OCI-LY7 (cell line): ENCODE measurements at regions not wholly inside any gene's neighbourhood (a gene's known extent, or its start where the extent isn't known, plus 50 kb on each side); places are given as distances from the start of the nearest gene placed in this dataset.

Source experiments
- BruUV-seq: library from RNA; stranded (reverse); fragments of 400-500 nt; replicated peaks from 2 replicates; lab custom pipeline; 2021; lab: Mats Ljungman, UMichigan
- CTCF ChIA-PET: fragments of 300-600 bp; sonication (Branson Sonifier 250); formaldehyde crosslinking; loops from one replicate; lab custom pipeline; 2022; ENCODE audit warnings: antibody characterized with exemption; ENCODE audit not compliant: unreplicated experiment; lab: Charles Lee
- POLR2A ChIA-PET: fragments of 300-600 bp; sonication (Branson Sonifier 250); formaldehyde crosslinking; loops from one replicate; lab custom pipeline; 2022; ENCODE audit warnings: antibody characterized with exemption; lab: Charles Lee
- DNase-seq: peaks from one replicate; pipeline ENCODE4 v3.0.0-alpha.2; 2015; ENCODE audit warnings: low spot score
- H2AFZ ChIP-seq: fragments of 200-600 bp; sonication (generic), shearing (Covaris generic); 2 replicates; pipeline ENCODE4 v1.6.1; 2014; ENCODE audit warnings: mild to moderate bottlenecking, antibody characterized with exemption, low read length, moderate library complexity
- H3K27ac ChIP-seq: fragments of 200-600 bp; sonication (generic); 2 replicates; pipeline ENCODE4 v1.5.1; 2014; ENCODE audit warnings: mixed run types, low read depth, mild to moderate bottlenecking, moderate library complexity, low read length, inconsistent platforms; ENCODE audit not compliant: poor library complexity, severe bottlenecking
- H3K36me3 ChIP-seq: fragments of 200-600 bp; sonication (generic); 2 replicates; pipeline ENCODE4 v1.6.1; 2014; ENCODE audit warnings: mild to moderate bottlenecking, antibody characterized with exemption, low read length, moderate library complexity, mixed read lengths; ENCODE audit not compliant: insufficient read depth
- H3K4me1 ChIP-seq: fragments of 200-600 bp; sonication (generic); 2 replicates; pipeline ENCODE4 v1.5.1; 2014; ENCODE audit warnings: mild to moderate bottlenecking, low read length; ENCODE audit not compliant: insufficient read depth, poor library complexity, severe bottlenecking
- H3K4me2 ChIP-seq: fragments of 200-600 bp; sonication (generic); 2 replicates; pipeline ENCODE4 v1.6.1; 2014; ENCODE audit warnings: mild to moderate bottlenecking, low read length
- H3K4me3 ChIP-seq: fragments of 200-600 bp; sonication (generic); 2 replicates; pipeline ENCODE4 v1.5.1; 2014; ENCODE audit warnings: mild to moderate bottlenecking, low read depth, low read length; ENCODE audit not compliant: poor library complexity, severe bottlenecking
- H3K79me2 ChIP-seq: fragments of 200-600 bp; sonication (generic); 2 replicates; pipeline ENCODE4 v1.6.1; 2016; ENCODE audit warnings: low read depth, mild to moderate bottlenecking, low read length, moderate library complexity, mixed read lengths; ENCODE audit not compliant: insufficient read depth
- H3K9me2 ChIP-seq: fragments of 200-600 bp; sonication (generic); 2 replicates; pipeline ENCODE4 v1.6.1; 2016; ENCODE audit warnings: mild to moderate bottlenecking, low read length, mixed read lengths; ENCODE audit not compliant: insufficient read depth
- H3K9me3 ChIP-seq: fragments of 200-600 bp; sonication (generic); 2 replicates; pipeline ENCODE4 v1.6.1; 2014; ENCODE audit warnings: mild to moderate bottlenecking, mixed run types, low read length, mixed read lengths
- H4K20me1 ChIP-seq: fragments of 200-600 bp; sonication (generic); 2 replicates; pipeline ENCODE4 v1.6.1; 2014; ENCODE audit warnings: mild to moderate bottlenecking, antibody characterized with exemption, low read length, moderate library complexity, mixed read lengths; ENCODE audit not compliant: insufficient read depth
- EZH2phosphoT487 ChIP-seq: fragments of 200-600 bp; sonication (generic); IDR thresholded peaks from 2 replicates; pipeline ENCODE4 v1.6.1; 2018; ENCODE audit warnings: low read depth, borderline replicate concordance, mild to moderate bottlenecking, mixed run types, antibody characterized with exemption, low read length, moderate library complexity, mixed read lengths
- intact Hi-C: fragments of 100-400 bp; cut with micrococcal nuclease; formaldehyde crosslinking; loops from one replicate; pipeline ENCODE4 v1.10.0; 2022; ENCODE audit not compliant: unreplicated experiment
- TF ChIP-seq, protein P1 (sequence below): fragments of 200-600 bp; sonication (generic); conservative IDR thresholded peaks from 2 replicates; pipeline ENCODE4 v1.5.1; 2014; ENCODE audit warnings: mild to moderate bottlenecking, antibody characterized with exemption, low read length, moderate library complexity, mixed read lengths

DNA sequence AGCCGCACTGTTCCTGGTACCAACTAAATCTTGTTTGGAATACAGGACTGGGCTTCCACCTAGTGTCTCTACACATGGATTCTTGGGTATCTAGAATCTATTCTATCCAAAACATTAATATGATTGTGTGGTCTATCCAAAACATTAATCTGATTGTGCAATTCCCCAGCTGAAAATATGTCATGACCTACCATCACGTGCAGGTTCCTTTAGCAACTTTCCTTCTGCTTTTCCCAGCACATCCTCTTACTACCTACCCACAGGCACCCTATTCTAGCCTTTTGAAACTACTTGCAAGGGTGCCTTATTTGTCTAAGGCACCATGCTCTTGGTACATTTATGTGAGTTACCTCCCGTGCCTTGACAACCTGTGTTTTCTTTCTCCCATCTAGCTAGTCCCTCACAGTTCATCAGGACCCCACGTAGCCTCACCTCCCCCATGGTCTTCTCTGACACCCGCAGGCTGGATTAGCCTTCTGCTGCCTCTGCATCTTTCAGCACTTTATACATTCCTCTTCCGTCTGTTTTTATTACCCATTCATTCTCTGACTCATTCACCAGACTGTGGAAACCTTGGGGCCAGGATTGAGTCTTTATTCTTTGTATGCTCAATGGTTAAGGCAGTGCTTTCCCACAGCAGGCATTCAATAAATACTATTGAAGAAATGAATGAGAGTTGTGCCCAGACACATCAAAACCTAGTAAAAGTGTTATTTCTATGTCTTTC is 88.8 kb upstream of the FAM9B start:
- Histone ChIP-seq H3K79me2 (no peaks in the 10 kb centered on the region), H3K9me3 (no peaks in the 10 kb centered on the region), H3K36me3 (no peaks in the 10 kb centered on the region), H3K4me2 (no peak overlapping the region), H3K4me3 (no peak overlapping the region), H2AFZ (no peak overlapping the region), H4K20me1 (no peaks in the 10 kb centered on the region), H3K9me2 (no peaks in the 10 kb centered on the region), H3K4me1 (no peaks in the 10 kb centered on the region), H3K27ac (no peak overlapping the region)
- ChIA-PET POLR2A (no interaction called here), CTCF (no interaction called here)
- intact Hi-C loops, result no loop called here
- TF ChIP-seq EZH2phosphoT487, result no peak
- TF ChIP-seq, protein P1, sequence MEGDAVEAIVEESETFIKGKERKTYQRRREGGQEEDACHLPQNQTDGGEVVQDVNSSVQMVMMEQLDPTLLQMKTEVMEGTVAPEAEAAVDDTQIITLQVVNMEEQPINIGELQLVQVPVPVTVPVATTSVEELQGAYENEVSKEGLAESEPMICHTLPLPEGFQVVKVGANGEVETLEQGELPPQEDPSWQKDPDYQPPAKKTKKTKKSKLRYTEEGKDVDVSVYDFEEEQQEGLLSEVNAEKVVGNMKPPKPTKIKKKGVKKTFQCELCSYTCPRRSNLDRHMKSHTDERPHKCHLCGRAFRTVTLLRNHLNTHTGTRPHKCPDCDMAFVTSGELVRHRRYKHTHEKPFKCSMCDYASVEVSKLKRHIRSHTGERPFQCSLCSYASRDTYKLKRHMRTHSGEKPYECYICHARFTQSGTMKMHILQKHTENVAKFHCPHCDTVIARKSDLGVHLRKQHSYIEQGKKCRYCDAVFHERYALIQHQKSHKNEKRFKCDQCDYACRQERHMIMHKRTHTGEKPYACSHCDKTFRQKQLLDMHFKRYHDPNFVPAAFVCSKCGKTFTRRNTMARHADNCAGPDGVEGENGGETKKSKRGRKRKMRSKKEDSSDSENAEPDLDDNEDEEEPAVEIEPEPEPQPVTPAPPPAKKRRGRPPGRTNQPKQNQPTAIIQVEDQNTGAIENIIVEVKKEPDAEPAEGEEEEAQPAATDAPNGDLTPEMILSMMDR, result no peak
- no peak for DNase-seq
- BruUV-seq, result no TSS peak

DNA sequence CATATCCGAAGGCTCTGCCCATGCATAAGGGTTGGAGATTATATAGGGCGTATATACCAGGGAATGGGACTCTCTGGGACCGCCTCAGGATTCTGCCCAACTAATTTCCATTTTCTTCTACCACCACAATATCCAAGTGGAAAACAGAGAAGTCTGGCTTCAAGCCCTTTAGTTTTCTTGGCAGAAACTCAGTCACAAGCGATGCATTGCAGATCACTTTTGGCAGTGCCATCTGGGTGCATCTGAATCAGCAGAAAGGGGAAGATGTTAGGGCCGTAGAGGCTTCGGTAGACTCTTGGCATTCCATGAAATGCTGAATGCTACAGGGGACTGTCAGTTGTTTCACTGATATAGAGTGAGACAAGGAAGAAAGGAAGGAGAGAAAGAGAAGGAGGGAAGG is 94.1 kb upstream of the FAM9B start:
- no peaks in the 10 kb centered on the region for H3K9me3 ChIP-seq
- H3K4me3 ChIP-seq, result no peak overlapping the region
- H3K79me2 ChIP-seq, result no peaks in the 10 kb centered on the region
- H3K4me1 ChIP-seq, result no peaks in the 10 kb centered on the region
- no TSS peak for BruUV-seq
- intact Hi-C loops, result no loop called here
- H3K4me2 ChIP-seq, result no peak overlapping the region
- CTCF ChIA-PET, result no interaction called here
- H2AFZ ChIP-seq, result no peak overlapping the region
- no peaks in the 10 kb centered on the region for H3K36me3 ChIP-seq
- no peak overlapping the region for H3K27ac ChIP-seq
- H4K20me1 ChIP-seq, result no peaks in the 10 kb centered on the region
- POLR2A ChIA-PET, result no interaction called here
- DNase-seq, result no peak
- no peak for TF ChIP-seq EZH2phosphoT487
- TF ChIP-seq, protein P1, result no peak
- H3K9me2 ChIP-seq, result no peaks in the 10 kb centered on the region

DNA sequence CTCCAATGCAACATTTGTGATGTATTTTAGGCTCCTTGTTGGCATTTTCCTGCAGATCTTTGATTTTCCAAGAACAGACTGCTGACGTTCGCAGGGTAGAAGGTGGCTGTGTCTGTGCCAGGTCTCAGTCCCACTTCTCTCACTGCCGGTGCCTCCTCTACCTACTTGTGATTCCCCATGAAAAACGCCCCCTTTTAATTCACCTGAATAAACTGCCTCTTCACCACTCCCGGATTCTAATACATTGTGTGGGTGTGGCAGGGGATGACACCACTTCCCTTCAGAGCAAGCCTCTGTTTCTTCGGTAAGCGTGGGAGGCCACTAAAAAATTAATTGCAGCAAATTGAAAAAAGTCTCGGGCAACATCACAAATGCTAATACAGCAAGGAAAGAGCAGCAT is 96.1 kb upstream of the FAM9B start:
- no TSS peak for BruUV-seq
- H3K4me2 ChIP-seq, result no peak overlapping the region
- no peak overlapping the region for H3K27ac ChIP-seq
- intact Hi-C loops, result no loop called here
- TF ChIP-seq, protein P1, result no peak
- no peak for TF ChIP-seq EZH2phosphoT487
- no peaks in the 10 kb centered on the region for H4K20me1 ChIP-seq
- H3K36me3 ChIP-seq, result no peaks in the 10 kb centered on the region
- H3K9me3 ChIP-seq, result no peaks in the 10 kb centered on the region
- H3K4me3 ChIP-seq, result no peak overlapping the region
- no peak for DNase-seq
- CTCF ChIA-PET, result no interaction called here
- H3K9me2 ChIP-seq, result no peaks in the 10 kb centered on the region
- no peaks in the 10 kb centered on the region for H3K79me2 ChIP-seq
- POLR2A ChIA-PET, result no interaction called here
- H2AFZ ChIP-seq, result no peak overlapping the region
- H3K4me1 ChIP-seq, result no peaks in the 10 kb centered on the region
